22Rv1 (cell line): ENCODE measurements at regions not wholly inside any gene's neighbourhood (a gene's known extent, or its start where the extent isn't known, plus 50 kb on each side); places are given as distances from the start of the nearest gene placed in this dataset.

Experiments
- CTCF ChIP-seq: fragments of 450-650 bp; IDR thresholded peaks from 2 replicates; pipeline ENCODE4 v1.5.1; 2017; ENCODE audit warnings: mild to moderate bottlenecking
- ZFX ChIP-seq: fragments of 450-650 bp; IDR thresholded peaks from 2 replicates; pipeline ENCODE4 v1.6.1; 2017; ENCODE audit warnings: antibody characterized with exemption, borderline replicate concordance

- TF ChIP-seq CTCF (no peak), ZFX (no peak)
Measured at GRCh38 chr1:29830383-29830782, 594.1 kb downstream of the PTPRU start.
